Naive B cell (primary cell): ENCODE measurements at regions not wholly inside any gene's neighbourhood (a gene's known extent, or its start where the extent isn't known, plus 50 kb on each side); places are given as distances from the start of the nearest gene placed in this dataset.

Experiments
- ATAC-seq, 2 donors: fragments of 150-1000 bp; cut with Tn5 transposase; 2 replicates each; pipeline ENCODE4 v1.10.0; 2021; ENCODE audit warnings: low read depth in 2 of 2, mild to moderate bottlenecking in 2 of 2, moderate library complexity in 2 of 2
- DNase-seq: peaks from one replicate; pipeline ENCODE4 v3.0.0; 2022
- H3K27ac Mint-ChIP-seq, 6 donors: one replicate each; pipeline ENCODE4 v1.8.0; 2020 to 2022; ENCODE audit warnings: mild to moderate bottlenecking in 6 of 6, mixed read lengths in 6 of 6, moderate library complexity in 5 of 6, inconsistent platforms in 2 of 6
- H3K27me3 Mint-ChIP-seq, 3 donors: one replicate each; pipeline ENCODE4 v1.8.0; 2021 to 2022; ENCODE audit warnings: mixed read lengths in 3 of 3, mild to moderate bottlenecking in 1 of 3
- H3K36me3 Mint-ChIP-seq, 2 donors: one replicate each; pipeline ENCODE4 v1.8.0; 2020 to 2022; ENCODE audit warnings: mixed read lengths in 2 of 2, inconsistent platforms in 1 of 2, mild to moderate bottlenecking in 1 of 2
- H3K4me1 Mint-ChIP-seq, 3 donors: one replicate each; pipeline ENCODE4 v1.8.0; 2020 to 2022; ENCODE audit warnings: mixed read lengths in 3 of 3, inconsistent platforms in 1 of 3, mild to moderate bottlenecking in 1 of 3, moderate library complexity in 1 of 3
- H3K4me3 Mint-ChIP-seq, 8 donors: one replicate each; pipeline ENCODE4 v1.8.0; 2020 to 2022; ENCODE audit warnings: mild to moderate bottlenecking in 8 of 8, mixed read lengths in 8 of 8, moderate library complexity in 8 of 8, inconsistent platforms in 2 of 8
- H3K9me3 Mint-ChIP-seq, 7 donors: one replicate each; pipeline ENCODE4 v1.8.0; 2020 to 2022; ENCODE audit warnings: mixed read lengths in 7 of 7, mild to moderate bottlenecking in 5 of 7, inconsistent platforms in 2 of 7, moderate library complexity in 1 of 7

- Mint-ChIP-seq H3K4me1 (no peaks in the 10 kb centered on the region), H3K9me3 (peaks cover 0 to 9% (median 2%) of the 10 kb centered on the region in 7 donors), H3K27me3 (peaks cover 0 to 9% (median 0%) of the 10 kb centered on the region in 3 donors), H3K27ac (no peak overlapping the region), H3K4me3 (no peak overlapping the region), H3K36me3 (no peaks in the 10 kb centered on the region)
- ATAC-seq: no peak
- no peak for DNase-seq
Measured at GRCh38 chr12:98146043-98146442, 369.3 kb upstream of the TMPO start.

GRCh38 chr12:98146487-98146886 lies 368.9 kb upstream of the TMPO start:
- Mint-ChIP-seq H3K36me3 (no peaks in the 10 kb centered on the region), H3K4me1 (no peaks in the 10 kb centered on the region), H3K4me3 (no peak overlapping the region), H3K9me3 (peaks cover 0 to 9% (median 2%) of the 10 kb centered on the region in 7 donors), H3K27ac (no peak overlapping the region), H3K27me3 (peaks cover 0 to 9% (median 0%) of the 10 kb centered on the region in 3 donors)
- DNase-seq (no peak), ATAC-seq (no peak)

- Mint-ChIP-seq H3K36me3 (no peaks in the 10 kb centered on the region), H3K4me1 (no peaks in the 10 kb centered on the region), H3K27ac (no peak overlapping the region), H3K4me3 (no peak overlapping the region), H3K27me3 (peaks cover 0 to 6% (median 6%) of the 10 kb centered on the region in 3 donors), H3K9me3 (peaks cover 0 to 3% (median under 1%) of the 10 kb centered on the region in 7 donors)
- no peak for ATAC-seq
- DNase-seq: no peak
Measured at GRCh38 chr12:98149270-98149669, 366.1 kb upstream of the TMPO start.

GRCh38 chr12:98149691-98150210 lies 365.6 kb upstream of the TMPO start:
- H3K9me3 Mint-ChIP-seq: peaks cover 0 to 3% (median 0%) of the 10 kb centered on the region in 7 donors
- DNase-seq (no peak), ATAC-seq (no peak)
- no peaks in the 10 kb centered on the region for H3K4me1 Mint-ChIP-seq
- H3K27me3 Mint-ChIP-seq: peaks cover 0 to 6% (median 6%) of the 10 kb centered on the region in 3 donors
- no peaks in the 10 kb centered on the region for H3K36me3 Mint-ChIP-seq
- no peak overlapping the region for H3K27ac Mint-ChIP-seq
- no peak overlapping the region for H3K4me3 Mint-ChIP-seq

GRCh38 chr12:98151105-98151590 lies 364.2 kb upstream of the TMPO start:
- Mint-ChIP-seq H3K4me3 (no peak overlapping the region), H3K27me3 (peaks cover 0 to 6% (median 6%) of the 10 kb centered on the region in 3 donors), H3K27ac (no peak overlapping the region), H3K36me3 (no peaks in the 10 kb centered on the region), H3K4me1 (no peaks in the 10 kb centered on the region), H3K9me3 (peaks cover 0 to 3% (median 0%) of the 10 kb centered on the region in 7 donors)
- ATAC-seq (no peak), DNase-seq (no peak)

- Mint-ChIP-seq H3K4me1 (no peaks in the 10 kb centered on the region), H3K4me3 (no peak overlapping the region), H3K27ac (no peak overlapping the region), H3K36me3 (no peaks in the 10 kb centered on the region), H3K27me3 (peaks cover 0 to 6% (median 6%) of the 10 kb centered on the region in 3 donors), H3K9me3 (peaks cover 0 to 5% (median 0%) of the 10 kb centered on the region in 7 donors)
- ATAC-seq (no peak), DNase-seq (no peak)
Measured at GRCh38 chr12:98151984-98152383, 363.4 kb upstream of the TMPO start.

- H3K4me3 Mint-ChIP-seq: no peak overlapping the region
- peaks cover 0 to 7% (median 0%) of the 10 kb centered on the region in 7 donors for H3K9me3 Mint-ChIP-seq
- DNase-seq (no peak), ATAC-seq (no peak)
- peaks cover 0 to 15% (median 6%) of the 10 kb centered on the region in 3 donors for H3K27me3 Mint-ChIP-seq
- H3K36me3 Mint-ChIP-seq: no peaks in the 10 kb centered on the region
- no peaks in the 10 kb centered on the region for H3K4me1 Mint-ChIP-seq
- H3K27ac Mint-ChIP-seq: no peak overlapping the region
Measured at GRCh38 chr12:98154850-98155249, 360.5 kb upstream of the TMPO start.

- no peak for DNase-seq
- no peak overlapping the region for H3K4me3 Mint-ChIP-seq
- H3K4me1 Mint-ChIP-seq: no peaks in the 10 kb centered on the region
- no peak for ATAC-seq
- peaks cover 0 to 15% (median 6%) of the 10 kb centered on the region in 3 donors for H3K27me3 Mint-ChIP-seq
- peak overlapping the region in 1 of 6 donors; percentile 46 for H3K27ac Mint-ChIP-seq
- H3K36me3 Mint-ChIP-seq: no peaks in the 10 kb centered on the region
- peaks cover 0 to 7% (median 0%) of the 10 kb centered on the region in 7 donors for H3K9me3 Mint-ChIP-seq
Measured at GRCh38 chr12:98156697-98157096, 358.7 kb upstream of the TMPO start.

GRCh38 chr12:98162906-98163678 lies 352.3 kb upstream of the TMPO start:
- DNase-seq (no peak), ATAC-seq (no peak)
- no peak overlapping the region for H3K4me3 Mint-ChIP-seq
- no peak overlapping the region for H3K27ac Mint-ChIP-seq
- H3K27me3 Mint-ChIP-seq: peaks cover 0 to 8% (median 6%) of the 10 kb centered on the region in 3 donors
- H3K4me1 Mint-ChIP-seq: no peaks in the 10 kb centered on the region
- H3K9me3 Mint-ChIP-seq: peaks cover 0 to 3% (median 0%) of the 10 kb centered on the region in 7 donors
- H3K36me3 Mint-ChIP-seq: no peaks in the 10 kb centered on the region

- Mint-ChIP-seq H3K9me3 (peaks cover 0 to 2% (median 0%) of the 10 kb centered on the region in 7 donors), H3K27me3 (peaks cover 0 to 6% (median 0%) of the 10 kb centered on the region in 3 donors), H3K36me3 (no peaks in the 10 kb centered on the region), H3K4me3 (no peak overlapping the region), H3K4me1 (no peaks in the 10 kb centered on the region), H3K27ac (no peak overlapping the region)
- DNase-seq (no peak), ATAC-seq (no peak)
Measured at GRCh38 chr12:98172304-98172703, 343.1 kb upstream of the TMPO start.

- Mint-ChIP-seq H3K4me3 (no peak overlapping the region), H3K9me3 (peaks cover 0 to 2% (median 0%) of the 10 kb centered on the region in 7 donors), H3K36me3 (no peaks in the 10 kb centered on the region), H3K4me1 (no peaks in the 10 kb centered on the region), H3K27me3 (peaks cover 0 to 1% (median 0%) of the 10 kb centered on the region in 3 donors), H3K27ac (no peak overlapping the region)
- no peak for DNase-seq
- no peak for ATAC-seq
Measured at GRCh38 chr12:98172801-98173200, 342.6 kb upstream of the TMPO start.

GRCh38 chr12:98173773-98174427 lies 341.5 kb upstream of the TMPO start:
- H3K4me1 Mint-ChIP-seq: no peaks in the 10 kb centered on the region
- ATAC-seq (no peak), DNase-seq (no peak)
- no peaks in the 10 kb centered on the region for H3K36me3 Mint-ChIP-seq
- no peak overlapping the region for H3K4me3 Mint-ChIP-seq
- H3K27me3 Mint-ChIP-seq: no peaks in the 10 kb centered on the region
- H3K9me3 Mint-ChIP-seq: peaks cover 0 to under 1% (median 0%) of the 10 kb centered on the region in 7 donors
- no peak overlapping the region for H3K27ac Mint-ChIP-seq

- H3K36me3 Mint-ChIP-seq: no peaks in the 10 kb centered on the region
- no peaks in the 10 kb centered on the region for H3K27me3 Mint-ChIP-seq
- no peak overlapping the region for H3K4me3 Mint-ChIP-seq
- no peaks in the 10 kb centered on the region for H3K4me1 Mint-ChIP-seq
- DNase-seq (no peak), ATAC-seq (no peak)
- H3K27ac Mint-ChIP-seq: no peak overlapping the region
- H3K9me3 Mint-ChIP-seq: no peaks in the 10 kb centered on the region
Measured at GRCh38 chr12:98174428-98174809, 341.0 kb upstream of the TMPO start.

GRCh38 chr12:98178126-98178525 lies 337.3 kb upstream of the TMPO start:
- Mint-ChIP-seq H3K9me3 (peaks cover 0 to 8% (median 0%) of the 10 kb centered on the region in 7 donors), H3K4me3 (no peak overlapping the region), H3K27ac (no peak overlapping the region), H3K4me1 (no peaks in the 10 kb centered on the region), H3K36me3 (no peaks in the 10 kb centered on the region), H3K27me3 (peaks cover 0 to 17% (median 0%) of the 10 kb centered on the region in 3 donors)
- ATAC-seq: no peak
- no peak for DNase-seq
